ENCODE measurements at regions not wholly inside any gene's neighbourhood (a gene's known extent, or its start where the extent isn't known, plus 50 kb on each side); places are given as distances from the start of the nearest gene placed in this dataset.

DNA sequence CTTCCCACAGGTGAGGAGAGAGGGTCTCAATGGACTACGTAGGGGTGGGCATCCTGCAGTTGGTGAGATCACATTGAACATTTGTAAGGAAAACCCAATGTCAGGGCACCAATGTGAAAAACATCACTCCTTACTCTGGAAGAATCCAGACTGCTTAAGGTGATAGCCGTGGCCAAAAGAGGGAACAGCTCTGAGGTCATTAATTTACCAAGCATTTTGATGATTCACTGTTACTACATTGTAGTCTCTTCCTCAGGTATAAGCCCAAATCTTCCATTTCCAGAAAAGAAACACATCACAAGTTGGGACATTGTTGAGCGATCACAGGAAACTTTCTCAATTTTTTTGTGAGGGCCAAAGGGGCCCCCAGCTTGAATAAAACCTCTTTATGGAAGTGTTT is 61.1 kb upstream of the SPTLC3 start:
- TF ChIP-seq CTCF (IDR thresholded peaks at IDR 0.05) = no peak
- TF ChIP-seq POLR2A (IDR thresholded peaks at IDR 0.05) = no peak

Measured in lower leg skin (tissue), 3 donors.